HG02798 (cell line): ENCODE measurements at regions not wholly inside any gene's neighbourhood (a gene's known extent, or its start where the extent isn't known, plus 50 kb on each side); places are given as distances from the start of the nearest gene placed in this dataset.
"Not testable (repeated sequence)": the region's sequence is repeated elsewhere in the genome, so short reads cannot be mapped to it uniquely, and the experiment has no call there.

Source experiments
- ATAC-seq: cut with Tn5 transposase; IDR thresholded peaks from one replicate; pipeline ENCODE4 v1.9.1; 2021; ENCODE audit warnings: mild to moderate bottlenecking; ENCODE audit not compliant: unreplicated experiment, poor library complexity

GRCh38 chr6:84910906-84911607, 146.7 kb upstream of the TBX18 start:
- no peak for ATAC-seq

DNA sequence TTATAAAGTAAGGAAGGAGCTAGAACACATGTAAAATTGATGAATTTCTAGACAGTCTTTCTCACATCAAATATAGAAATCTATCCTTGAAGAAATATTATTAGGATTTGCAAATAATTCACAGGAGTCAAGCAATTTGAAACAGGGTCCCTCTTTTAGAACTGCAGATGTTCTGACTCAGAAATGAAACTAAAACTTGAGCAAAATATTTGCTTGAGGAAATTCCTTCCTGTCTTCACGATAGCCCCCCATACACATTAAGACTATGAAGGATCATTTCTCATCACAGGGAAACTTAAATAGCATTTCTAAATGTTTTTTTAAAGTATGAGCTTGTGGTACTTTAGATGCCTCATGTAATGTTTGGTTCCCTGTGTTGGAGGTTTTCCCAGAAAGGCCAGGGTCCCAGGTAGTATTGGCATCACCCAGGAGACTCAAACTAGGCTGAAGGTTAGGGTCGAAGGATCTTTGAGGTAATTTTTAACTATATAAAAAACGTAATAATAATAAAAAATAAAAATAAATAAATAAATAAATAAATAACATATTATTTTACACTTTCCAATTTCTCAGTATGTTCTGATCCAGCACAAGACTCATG, 144.0 kb upstream of the TBX18 start:
- no peak for ATAC-seq

GRCh38 chr6:84906514-84906913, 142.1 kb upstream of the TBX18 start:
- ATAC-seq = no peak

DNA sequence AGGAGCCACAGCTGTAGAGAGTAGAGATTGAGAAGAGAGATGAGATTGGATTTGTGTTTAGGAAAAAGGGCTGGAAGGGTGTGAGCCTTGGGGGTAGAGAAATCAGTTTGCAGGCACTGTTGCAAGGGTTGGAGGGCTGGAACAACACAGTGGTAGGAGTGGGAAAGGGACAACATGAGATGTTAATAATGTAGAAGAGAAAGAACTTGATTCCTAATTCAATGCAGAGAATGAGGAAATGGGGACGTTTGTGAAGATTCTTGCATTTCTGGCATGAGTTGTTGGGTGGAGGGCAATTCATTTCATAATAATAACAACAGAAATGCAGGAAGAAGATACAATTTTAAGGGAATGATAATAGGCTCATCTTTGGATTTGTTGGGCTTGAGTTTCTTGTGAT, 141.4 kb upstream of the TBX18 start:
- ATAC-seq = no peak

- no peak for ATAC-seq
Observed at GRCh38 chr6:84902354-84902928, 138.0 kb upstream of the TBX18 start.

DNA sequence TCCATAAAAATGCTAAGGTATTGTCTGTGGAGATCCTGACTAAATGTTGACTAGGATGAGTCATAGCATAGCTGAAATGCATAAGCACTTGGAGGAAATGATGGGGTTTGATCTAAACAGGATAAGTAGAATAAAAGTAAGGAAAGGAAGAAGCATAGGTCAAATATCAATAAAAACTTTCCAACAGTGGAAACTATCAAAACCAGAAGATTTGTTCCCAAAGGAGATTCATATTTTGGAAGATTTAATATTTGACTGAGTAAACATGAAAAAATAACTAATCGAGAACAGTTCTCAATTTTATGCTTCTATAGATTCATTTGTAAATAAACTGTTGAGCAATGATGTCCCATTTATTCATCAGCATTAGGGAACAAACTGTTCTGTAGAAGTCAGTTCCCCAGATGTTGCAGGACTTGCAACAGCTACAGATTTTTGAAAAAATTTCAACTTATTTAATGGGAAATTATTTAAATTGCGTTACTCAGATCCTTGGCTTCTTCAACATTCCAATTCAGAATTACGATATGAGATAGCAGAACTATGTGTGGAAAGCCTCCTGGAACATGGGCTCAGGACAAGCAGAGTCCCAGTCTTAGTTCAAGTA, 133.7 kb upstream of the TBX18 start:
- no peak for ATAC-seq

DNA sequence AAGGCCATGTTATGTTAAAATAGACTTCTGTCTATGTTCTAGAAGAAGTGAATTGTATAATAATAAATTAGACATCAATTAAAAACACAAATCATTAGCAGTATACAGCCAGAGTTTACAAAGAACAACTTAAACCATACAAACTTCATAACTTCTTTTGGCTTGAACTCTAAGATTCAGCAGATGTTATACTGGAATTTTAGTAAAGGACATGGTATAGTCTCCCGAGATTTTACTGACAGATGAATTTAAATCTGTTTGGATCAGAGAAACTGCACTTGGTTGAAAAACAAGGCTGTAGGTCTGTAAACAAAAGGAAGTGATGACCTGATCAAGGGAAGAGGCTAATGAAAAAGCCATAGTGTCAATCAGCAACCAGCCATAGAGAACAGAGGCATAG, 132.6 kb upstream of the TBX18 start:
- no peak for ATAC-seq

DNA sequence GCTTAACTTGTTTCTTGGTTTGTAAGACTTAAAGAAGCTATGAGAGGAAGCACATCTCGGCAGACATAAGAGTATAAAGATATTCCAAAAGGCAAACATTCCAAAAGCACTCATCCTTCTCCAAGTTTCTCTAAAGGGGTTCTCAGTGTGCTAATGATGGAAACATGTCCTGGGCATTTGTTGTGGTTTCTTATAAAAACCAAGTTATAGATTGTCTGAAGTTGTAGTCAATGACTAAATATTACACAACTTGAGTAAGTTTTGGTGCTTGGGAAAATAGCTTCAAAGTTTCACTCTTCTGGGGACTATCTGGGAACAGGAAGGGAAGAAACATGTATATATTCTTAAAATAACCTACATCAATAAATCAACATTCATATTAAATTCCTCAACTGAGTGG, 128.3 kb upstream of the TBX18 start:
- no peak for ATAC-seq

DNA sequence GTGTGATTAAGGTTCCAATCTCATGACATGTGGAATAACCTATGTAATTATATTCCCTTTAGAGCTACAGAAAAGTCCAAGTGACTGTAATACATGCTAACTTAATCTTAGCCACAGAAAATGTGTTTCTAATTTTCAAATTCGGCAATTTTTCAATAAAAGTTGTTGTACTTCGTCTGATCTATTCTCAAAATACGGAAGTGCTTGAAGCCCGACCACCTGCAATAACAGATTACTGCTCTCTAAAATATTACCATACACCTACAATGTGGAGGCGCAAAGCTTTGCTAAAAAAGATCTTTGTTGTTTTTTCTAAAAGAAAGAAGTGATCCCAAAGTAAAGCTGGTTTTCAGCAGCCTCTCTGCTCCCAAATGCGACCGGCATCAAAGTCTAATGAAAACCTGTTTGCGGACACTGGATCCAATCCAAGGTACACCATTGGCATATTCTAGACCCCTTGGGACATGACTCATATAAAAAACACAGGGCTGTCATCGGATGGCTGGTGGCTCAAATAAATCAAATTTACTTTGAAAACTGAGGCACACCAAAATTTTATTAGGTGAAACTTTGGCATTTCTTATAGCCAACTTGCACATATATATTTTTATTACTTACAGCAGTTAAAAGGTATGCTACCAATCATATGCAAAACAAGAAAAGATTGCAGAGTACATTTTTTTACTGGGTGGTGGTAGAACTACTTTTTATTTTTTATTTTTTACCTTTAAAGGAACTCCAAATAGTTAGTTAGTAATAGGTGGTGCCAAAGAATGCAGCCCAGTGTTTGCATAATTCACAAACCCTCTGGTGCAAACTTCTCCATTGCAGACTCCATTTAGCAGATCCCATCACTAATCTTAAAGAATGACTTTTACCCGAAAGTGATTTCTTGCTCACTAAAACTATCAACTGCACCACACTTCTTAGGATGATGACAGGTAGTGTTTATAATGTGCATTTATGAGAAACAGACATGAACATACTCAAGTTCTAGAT, 118.7 kb upstream of the TBX18 start:
- ATAC-seq = no peak

GRCh38 chr6:84879385-84879784, 115.0 kb upstream of the TBX18 start:
- not testable (repeated sequence) for ATAC-seq

GRCh38 chr6:84877515-84878210, 113.3 kb upstream of the TBX18 start:
- ATAC-seq = no peak

GRCh38 chr6:84876723-84877514, 112.5 kb upstream of the TBX18 start:
- ATAC-seq = no peak

- ATAC-seq = no peak
Observed at GRCh38 chr6:84872996-84873723, 108.8 kb upstream of the TBX18 start.

DNA sequence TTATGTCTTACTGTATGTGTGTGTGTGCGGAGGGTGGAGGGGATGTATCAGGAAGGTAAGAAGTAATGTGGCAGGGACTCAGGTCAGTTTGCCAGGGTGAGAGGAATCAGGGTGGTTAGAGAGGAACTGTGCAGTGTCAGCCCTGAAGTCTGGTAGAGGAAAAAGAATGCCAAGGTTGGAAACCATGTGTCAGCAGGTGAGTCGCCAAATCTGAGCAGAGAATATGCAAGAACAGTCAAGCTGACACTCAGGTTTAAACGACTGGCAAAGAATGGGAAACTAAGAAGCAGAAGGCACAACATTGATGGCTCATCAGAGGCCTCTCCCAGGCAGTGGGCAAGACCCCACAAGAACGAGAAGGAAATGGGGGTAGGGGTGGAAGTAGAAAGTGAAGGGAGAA, 107.5 kb upstream of the TBX18 start:
- ATAC-seq = no peak

DNA sequence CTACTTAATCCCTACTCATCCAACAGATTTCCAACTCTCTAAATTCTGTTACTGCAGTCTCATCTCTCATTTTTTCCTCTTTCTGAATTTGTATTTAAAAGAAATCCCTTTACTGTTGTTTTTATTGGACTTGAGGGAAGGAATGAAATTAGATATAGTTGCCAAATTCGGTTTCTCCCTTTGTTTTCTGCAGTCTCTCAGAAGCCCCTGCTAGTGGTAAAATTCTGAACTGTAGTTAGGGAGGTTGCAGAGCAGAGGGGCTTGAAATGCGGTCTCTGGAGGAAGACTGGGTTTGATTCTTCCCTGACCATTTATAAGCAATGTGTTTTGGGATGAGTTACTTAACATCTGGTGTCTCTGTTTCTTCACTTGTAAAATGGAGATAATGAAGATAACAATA, 106.3 kb upstream of the TBX18 start:
- ATAC-seq = no peak

DNA sequence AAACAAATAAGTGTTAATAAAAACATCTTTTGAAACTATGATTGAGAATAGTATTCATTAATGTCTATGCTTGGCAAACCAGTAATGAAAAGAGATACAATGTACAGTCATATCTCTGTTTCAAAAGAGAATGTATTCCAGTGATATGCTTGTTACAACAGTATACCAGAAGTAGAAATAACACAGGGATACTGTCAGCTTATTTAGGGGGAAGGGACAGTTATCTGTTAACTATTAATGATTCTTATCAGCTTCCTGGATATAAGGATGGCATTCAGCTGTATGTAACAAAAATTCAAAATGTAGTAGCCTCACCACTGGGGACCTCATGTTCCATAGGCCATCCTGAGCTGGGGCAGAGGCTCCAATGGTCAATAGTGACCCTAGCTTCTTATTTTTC, 103.8 kb upstream of the TBX18 start:
- ATAC-seq = no peak

DNA sequence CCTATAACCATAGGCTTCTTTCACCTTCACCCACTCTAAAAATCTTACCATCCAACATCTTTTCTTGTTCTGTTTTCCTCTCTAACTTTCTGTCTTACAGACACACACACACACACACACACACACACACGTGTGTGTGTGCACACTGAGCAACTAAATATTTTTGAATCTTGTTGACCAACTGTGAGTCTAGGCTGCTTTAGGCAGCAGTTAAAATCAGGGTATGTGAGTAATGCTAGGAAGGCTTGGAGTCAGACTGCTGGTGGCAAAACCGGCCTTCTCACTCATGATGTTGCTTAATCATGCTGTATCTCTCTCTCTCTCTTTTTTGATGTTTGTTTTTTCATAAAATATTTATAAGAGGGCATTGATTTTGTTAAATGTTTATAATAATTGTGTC, 103.1 kb upstream of the TBX18 start:
- ATAC-seq = no peak

- no peak for ATAC-seq
Observed at GRCh38 chr6:84866715-84867114, 102.3 kb upstream of the TBX18 start.
